ENCODE measurements at regions not wholly inside any gene's neighbourhood (a gene's known extent, or its start where the extent isn't known, plus 50 kb on each side); places are given as distances from the start of the nearest gene placed in this dataset.
"Not testable (repeated sequence)": the region's sequence is repeated elsewhere in the genome, so short reads cannot be mapped to it uniquely, and the experiment has no call there.

DNA sequence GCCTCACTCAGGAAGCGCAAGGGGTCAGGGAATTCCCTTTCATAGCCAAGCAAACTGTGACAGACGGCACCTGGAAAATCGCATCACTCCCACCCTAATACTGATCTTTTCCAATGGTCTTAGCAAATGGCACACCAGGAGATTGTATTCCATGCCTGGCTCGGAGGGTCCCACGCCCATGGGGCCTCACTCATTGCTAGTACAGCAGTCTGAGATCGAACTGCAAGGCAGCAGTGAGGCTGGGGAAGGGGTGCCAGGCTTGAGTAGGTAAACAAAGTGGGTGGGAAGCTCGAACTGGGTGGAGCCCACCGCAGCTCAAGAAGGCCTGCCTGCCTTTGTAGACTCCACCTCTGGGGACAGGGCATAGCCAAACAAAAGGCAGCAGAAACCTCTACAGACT is 626.0 kb upstream of the ST8SIA4 start:
- TF ChIP-seq, protein P1, sequence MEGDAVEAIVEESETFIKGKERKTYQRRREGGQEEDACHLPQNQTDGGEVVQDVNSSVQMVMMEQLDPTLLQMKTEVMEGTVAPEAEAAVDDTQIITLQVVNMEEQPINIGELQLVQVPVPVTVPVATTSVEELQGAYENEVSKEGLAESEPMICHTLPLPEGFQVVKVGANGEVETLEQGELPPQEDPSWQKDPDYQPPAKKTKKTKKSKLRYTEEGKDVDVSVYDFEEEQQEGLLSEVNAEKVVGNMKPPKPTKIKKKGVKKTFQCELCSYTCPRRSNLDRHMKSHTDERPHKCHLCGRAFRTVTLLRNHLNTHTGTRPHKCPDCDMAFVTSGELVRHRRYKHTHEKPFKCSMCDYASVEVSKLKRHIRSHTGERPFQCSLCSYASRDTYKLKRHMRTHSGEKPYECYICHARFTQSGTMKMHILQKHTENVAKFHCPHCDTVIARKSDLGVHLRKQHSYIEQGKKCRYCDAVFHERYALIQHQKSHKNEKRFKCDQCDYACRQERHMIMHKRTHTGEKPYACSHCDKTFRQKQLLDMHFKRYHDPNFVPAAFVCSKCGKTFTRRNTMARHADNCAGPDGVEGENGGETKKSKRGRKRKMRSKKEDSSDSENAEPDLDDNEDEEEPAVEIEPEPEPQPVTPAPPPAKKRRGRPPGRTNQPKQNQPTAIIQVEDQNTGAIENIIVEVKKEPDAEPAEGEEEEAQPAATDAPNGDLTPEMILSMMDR (conservative IDR thresholded peaks at IDR 0.05; ENCODE audit: low read length) = not testable (repeated sequence)
- TF ChIP-seq EZH2phosphoT487 (IDR thresholded peaks at IDR 0.05; ENCODE audit: borderline replicate concordance, low read depth, low read length) = not testable (repeated sequence)

Measured in OCI-LY7 (cell line).